ENCODE measurements at regions not wholly inside any gene's neighbourhood (a gene's known extent, or its start where the extent isn't known, plus 50 kb on each side); places are given as distances from the start of the nearest gene placed in this dataset.

GRCh38 chr6:167689751-167690150, 137.0 kb upstream of the AFDN start (continued):
- TF ChIP-seq ZHX2 (IDR thresholded peaks at IDR 0.05; ENCODE audit: low read depth) (no peak), ZHX2 (CRISPR knock-in tag; IDR thresholded peaks at IDR 0.05; ENCODE audit: borderline replicate concordance) (no peak), MLLT10 (CRISPR knock-in tag; IDR thresholded peaks at IDR 0.05) (no peak), ZNF44 (CRISPR knock-in tag; IDR thresholded peaks at IDR 0.05) (no peak), ZNF383 (CRISPR knock-in tag; IDR thresholded peaks at IDR 0.05; ENCODE audit: borderline replicate concordance) (no peak), FOXO1 (CRISPR knock-in tag; IDR thresholded peaks at IDR 0.05) (no peak), PAF1 (CRISPR knock-in tag; IDR thresholded peaks at IDR 0.05) (no peak), ZNF580 (CRISPR knock-in tag; IDR thresholded peaks at IDR 0.05; ENCODE audit: borderline replicate concordance, low read depth) (no peak), PRMT3 (CRISPR knock-in tag; IDR thresholded peaks at IDR 0.05; ENCODE audit: borderline replicate concordance, low read depth) (no peak), ZNF337 (CRISPR knock-in tag; IDR thresholded peaks at IDR 0.05; ENCODE audit: borderline replicate concordance, low read depth) (no peak), ZIK1 (CRISPR knock-in tag; IDR thresholded peaks at IDR 0.05; ENCODE audit: borderline replicate concordance, low read depth) (no peak), ZNF414 (CRISPR knock-in tag; IDR thresholded peaks at IDR 0.05) (no peak), REPIN1 (CRISPR knock-in tag; IDR thresholded peaks at IDR 0.05; ENCODE audit: borderline replicate concordance, low read depth) (no peak), MXI1 (IDR thresholded peaks at IDR 0.05; ENCODE audit: borderline replicate concordance, low read depth, low read length) (no peak)
- TF ChIP-seq, protein P1, sequence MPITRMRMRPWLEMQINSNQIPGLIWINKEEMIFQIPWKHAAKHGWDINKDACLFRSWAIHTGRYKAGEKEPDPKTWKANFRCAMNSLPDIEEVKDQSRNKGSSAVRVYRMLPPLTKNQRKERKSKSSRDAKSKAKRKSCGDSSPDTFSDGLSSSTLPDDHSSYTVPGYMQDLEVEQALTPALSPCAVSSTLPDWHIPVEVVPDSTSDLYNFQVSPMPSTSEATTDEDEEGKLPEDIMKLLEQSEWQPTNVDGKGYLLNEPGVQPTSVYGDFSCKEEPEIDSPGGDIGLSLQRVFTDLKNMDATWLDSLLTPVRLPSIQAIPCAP (CRISPR knock-in tag; IDR thresholded peaks at IDR 0.05; ENCODE audit: low read depth): no peak
- TF ChIP-seq, protein P2, sequence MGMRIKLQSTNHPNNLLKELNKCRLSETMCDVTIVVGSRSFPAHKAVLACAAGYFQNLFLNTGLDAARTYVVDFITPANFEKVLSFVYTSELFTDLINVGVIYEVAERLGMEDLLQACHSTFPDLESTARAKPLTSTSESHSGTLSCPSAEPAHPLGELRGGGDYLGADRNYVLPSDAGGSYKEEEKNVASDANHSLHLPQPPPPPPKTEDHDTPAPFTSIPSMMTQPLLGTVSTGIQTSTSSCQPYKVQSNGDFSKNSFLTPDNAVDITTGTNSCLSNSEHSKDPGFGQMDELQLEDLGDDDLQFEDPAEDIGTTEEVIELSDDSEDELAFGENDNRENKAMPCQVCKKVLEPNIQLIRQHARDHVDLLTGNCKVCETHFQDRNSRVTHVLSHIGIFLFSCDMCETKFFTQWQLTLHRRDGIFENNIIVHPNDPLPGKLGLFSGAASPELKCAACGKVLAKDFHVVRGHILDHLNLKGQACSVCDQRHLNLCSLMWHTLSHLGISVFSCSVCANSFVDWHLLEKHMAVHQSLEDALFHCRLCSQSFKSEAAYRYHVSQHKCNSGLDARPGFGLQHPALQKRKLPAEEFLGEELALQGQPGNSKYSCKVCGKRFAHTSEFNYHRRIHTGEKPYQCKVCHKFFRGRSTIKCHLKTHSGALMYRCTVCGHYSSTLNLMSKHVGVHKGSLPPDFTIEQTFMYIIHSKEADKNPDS (CRISPR knock-in tag; IDR thresholded peaks at IDR 0.05): peak; percentile 33; the same call in 1 of the 2 replicates
- TF ChIP-seq, protein P3, sequence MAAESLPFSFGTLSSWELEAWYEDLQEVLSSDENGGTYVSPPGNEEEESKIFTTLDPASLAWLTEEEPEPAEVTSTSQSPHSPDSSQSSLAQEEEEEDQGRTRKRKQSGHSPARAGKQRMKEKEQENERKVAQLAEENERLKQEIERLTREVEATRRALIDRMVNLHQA (CRISPR knock-in tag; IDR thresholded peaks at IDR 0.05): no peak
- TF ChIP-seq, protein P4, sequence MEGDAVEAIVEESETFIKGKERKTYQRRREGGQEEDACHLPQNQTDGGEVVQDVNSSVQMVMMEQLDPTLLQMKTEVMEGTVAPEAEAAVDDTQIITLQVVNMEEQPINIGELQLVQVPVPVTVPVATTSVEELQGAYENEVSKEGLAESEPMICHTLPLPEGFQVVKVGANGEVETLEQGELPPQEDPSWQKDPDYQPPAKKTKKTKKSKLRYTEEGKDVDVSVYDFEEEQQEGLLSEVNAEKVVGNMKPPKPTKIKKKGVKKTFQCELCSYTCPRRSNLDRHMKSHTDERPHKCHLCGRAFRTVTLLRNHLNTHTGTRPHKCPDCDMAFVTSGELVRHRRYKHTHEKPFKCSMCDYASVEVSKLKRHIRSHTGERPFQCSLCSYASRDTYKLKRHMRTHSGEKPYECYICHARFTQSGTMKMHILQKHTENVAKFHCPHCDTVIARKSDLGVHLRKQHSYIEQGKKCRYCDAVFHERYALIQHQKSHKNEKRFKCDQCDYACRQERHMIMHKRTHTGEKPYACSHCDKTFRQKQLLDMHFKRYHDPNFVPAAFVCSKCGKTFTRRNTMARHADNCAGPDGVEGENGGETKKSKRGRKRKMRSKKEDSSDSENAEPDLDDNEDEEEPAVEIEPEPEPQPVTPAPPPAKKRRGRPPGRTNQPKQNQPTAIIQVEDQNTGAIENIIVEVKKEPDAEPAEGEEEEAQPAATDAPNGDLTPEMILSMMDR (CRISPR knock-in tag; IDR thresholded peaks at IDR 0.05): 0 out of 2 replicates have a peak, but pooled peaks have one; percentile 16
